Ectodermal cell (in vitro differentiated cells): ENCODE measurements at regions not wholly inside any gene's neighbourhood (a gene's known extent, or its start where the extent isn't known, plus 50 kb on each side); places are given as distances from the start of the nearest gene placed in this dataset.

Source experiments
- H3K27ac ChIP-seq: 2 replicates; pipeline ENCODE4 v1.7.0; 2013; ENCODE audit warnings: mild to moderate bottlenecking, low read depth, low read length; ENCODE audit not compliant: insufficient read depth, poor library complexity, severe bottlenecking
- H3K27me3 ChIP-seq: 2 replicates; pipeline ENCODE4 v1.7.0; 2013; ENCODE audit warnings: mild to moderate bottlenecking, low read length; ENCODE audit not compliant: insufficient read depth, control insufficient read depth, poor library complexity, severe bottlenecking
- H3K36me3 ChIP-seq: one replicate; pipeline ENCODE4 v1.7.0; 2013; ENCODE audit warnings: low read length; ENCODE audit not compliant: control insufficient read depth, insufficient read depth
- H3K4me1 ChIP-seq: one replicate; pipeline ENCODE4 v1.7.0; 2013; ENCODE audit warnings: low read length; ENCODE audit not compliant: control insufficient read depth, insufficient read depth
- H3K4me3 ChIP-seq: 2 replicates; pipeline ENCODE4 v1.7.0; 2013; ENCODE audit warnings: low read depth, low read length, control low read depth; ENCODE audit not compliant: insufficient read depth
- H3K9me3 ChIP-seq: 2 replicates; pipeline ENCODE4 v1.7.0; 2013; ENCODE audit warnings: mild to moderate bottlenecking, low read length, moderate library complexity; ENCODE audit not compliant: control insufficient read depth
- WGBS, 2 experiments: methylation state at CpG; one replicate each; pipeline ENCODE4 v1.1.7; 2013; ENCODE audit warnings: missing lambda C conversion rate in 2 of 2; 5-methylcytosine and 5-hydroxymethylcytosine counted together

DNA sequence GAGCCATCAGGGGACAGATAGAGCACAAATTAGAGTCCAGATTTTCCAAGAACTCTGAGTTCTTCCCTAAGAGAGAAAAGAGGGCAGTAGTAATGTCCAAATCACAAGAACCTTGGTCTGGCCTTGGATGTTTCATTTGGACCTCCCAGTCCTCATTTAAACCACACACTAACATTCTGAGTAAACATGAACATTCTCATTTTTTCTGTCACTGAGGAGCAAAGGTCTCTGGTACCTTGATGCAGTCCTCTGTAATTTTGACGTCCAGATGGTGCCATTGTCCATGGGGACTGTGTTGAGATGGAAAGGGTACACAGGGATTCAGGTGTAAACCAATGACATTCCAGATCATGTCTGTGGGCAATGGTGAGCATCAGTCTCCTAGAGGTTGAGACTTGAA is 225.4 kb upstream of the PHYHIPL start:
- Histone ChIP-seq H3K27ac (no peak overlapping the region), H3K4me1 (no peaks in the 10 kb centered on the region), H3K36me3 (no peaks in the 10 kb centered on the region), H3K4me3 (no peak overlapping the region), H3K27me3 (no peaks in the 10 kb centered on the region), H3K9me3 (no peaks in the 10 kb centered on the region)
- WGBS, 2 experiments: 79% methylated on average over 1 of the region's 1 CpG

DNA sequence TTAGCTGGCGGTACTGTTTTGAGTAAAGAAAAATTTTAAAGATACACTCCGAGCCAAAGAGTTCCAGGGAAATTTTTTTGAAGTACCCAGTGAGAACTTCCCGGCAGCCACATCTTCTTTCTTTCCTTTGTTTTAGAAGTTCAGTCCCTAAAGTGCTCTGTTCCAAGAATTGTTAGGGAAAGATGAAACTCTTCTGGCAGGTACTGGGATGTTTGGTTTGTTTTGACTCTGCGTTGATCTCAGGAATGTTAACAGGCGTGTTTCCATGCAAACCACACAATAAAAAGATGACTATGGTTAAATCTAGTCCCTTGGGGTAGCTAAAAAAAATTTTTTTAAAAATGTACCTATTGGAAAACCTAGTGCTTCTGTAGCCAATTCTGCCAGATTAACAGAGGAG is 224.7 kb upstream of the PHYHIPL start:
- Histone ChIP-seq H3K27ac (no peak overlapping the region), H3K9me3 (no peaks in the 10 kb centered on the region), H3K4me1 (no peaks in the 10 kb centered on the region), H3K36me3 (no peaks in the 10 kb centered on the region), H3K4me3 (no peak overlapping the region), H3K27me3 (no peaks in the 10 kb centered on the region)
- 90 to 93% methylated on average over 4 to 5 of the region's 5 CpGs for WGBS, 2 experiments

DNA sequence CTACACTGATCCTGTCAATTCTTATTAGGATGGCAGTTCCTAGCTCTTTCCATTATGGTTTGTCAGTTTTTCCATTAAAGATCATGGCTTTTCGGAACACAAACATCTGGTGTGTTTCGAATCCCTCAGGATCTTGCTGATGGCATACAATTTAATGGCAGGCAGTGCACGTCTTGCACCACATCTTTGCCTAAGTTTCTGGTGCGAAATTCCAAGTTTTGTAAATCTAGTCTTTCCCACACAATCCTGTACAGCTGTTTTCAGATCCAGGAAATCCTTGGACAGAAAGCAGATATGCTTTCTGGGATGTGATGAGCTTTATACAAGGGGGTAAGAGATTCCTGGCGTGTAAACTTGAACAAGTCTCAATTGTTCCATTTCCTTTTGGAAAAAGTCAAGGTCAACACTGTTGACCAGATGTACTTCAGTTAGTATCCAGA is 224.3 kb upstream of the PHYHIPL start:
- H3K27me3 ChIP-seq: no peaks in the 10 kb centered on the region
- H3K4me3 ChIP-seq: no peak overlapping the region
- no peaks in the 10 kb centered on the region for H3K9me3 ChIP-seq
- WGBS, 2 experiments: 74 to 83% methylated on average over 5 of the region's 5 CpGs
- H3K4me1 ChIP-seq: no peaks in the 10 kb centered on the region
- H3K36me3 ChIP-seq: no peaks in the 10 kb centered on the region
- no peak overlapping the region for H3K27ac ChIP-seq

DNA sequence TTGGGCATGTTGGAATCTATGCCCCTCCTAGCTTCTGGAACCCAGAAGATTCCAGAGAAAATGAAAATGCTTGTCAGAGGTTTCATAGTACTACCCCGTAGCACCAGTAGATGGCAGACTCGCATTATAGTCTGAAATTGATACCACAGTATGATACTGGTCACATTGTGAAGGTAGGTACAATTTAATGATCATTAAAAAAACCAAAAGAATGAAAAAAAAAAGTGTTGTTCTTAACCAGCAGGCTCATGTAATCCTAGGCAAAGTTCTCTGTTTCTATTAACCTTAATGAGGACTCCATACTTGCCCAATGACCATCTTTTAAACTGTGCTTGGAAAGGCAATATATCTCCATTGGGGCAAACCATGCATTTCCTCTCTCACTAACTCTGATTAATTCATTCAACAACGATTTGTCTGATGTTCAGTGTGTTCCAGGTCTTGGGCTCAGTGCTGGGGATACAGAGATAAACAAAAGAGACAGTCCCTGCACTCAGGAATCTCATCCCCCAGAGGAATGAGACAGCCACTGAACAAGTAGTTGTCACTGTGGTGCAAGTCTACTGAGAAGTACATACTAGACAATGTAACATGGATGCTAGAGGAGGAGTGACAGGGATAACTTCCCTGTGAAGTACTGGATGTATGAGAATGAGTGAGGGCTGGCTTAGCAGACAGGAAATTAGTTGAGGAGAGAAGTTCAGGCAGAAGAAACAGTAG is 223.5 kb upstream of the PHYHIPL start:
- WGBS, 2 experiments: 4 to 6% methylated on average over 2 to 3 of the region's 3 CpGs
- no peaks in the 10 kb centered on the region for H3K4me1 ChIP-seq
- no peaks in the 10 kb centered on the region for H3K27me3 ChIP-seq
- H3K27ac ChIP-seq: no peak overlapping the region
- no peak overlapping the region for H3K4me3 ChIP-seq
- no peaks in the 10 kb centered on the region for H3K36me3 ChIP-seq
- H3K9me3 ChIP-seq: no peaks in the 10 kb centered on the region

DNA sequence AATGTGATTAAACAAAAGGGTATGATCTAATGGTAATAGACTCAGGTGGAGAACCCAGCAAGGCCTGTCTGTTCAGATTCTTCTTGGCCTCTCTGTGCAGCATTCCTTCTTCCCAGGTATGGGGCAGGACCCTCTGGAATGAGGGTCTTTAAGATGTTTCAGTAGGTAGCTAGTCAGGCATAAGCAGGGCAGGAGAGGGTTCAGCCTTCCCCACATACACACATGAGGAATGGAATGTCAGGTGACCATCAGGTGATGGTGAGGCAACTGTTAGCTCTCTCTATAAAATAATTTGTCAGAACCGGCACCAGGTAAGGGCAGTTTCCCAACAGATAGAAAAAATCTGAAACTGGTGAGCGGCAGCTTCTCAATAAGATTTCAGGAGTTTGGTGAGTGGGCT is 222.3 kb upstream of the PHYHIPL start:
- H3K27ac ChIP-seq: no peak overlapping the region
- no peaks in the 10 kb centered on the region for H3K27me3 ChIP-seq
- WGBS, 2 experiments: 92 to 94% methylated on average over 2 of the region's 2 CpGs
- no peaks in the 10 kb centered on the region for H3K9me3 ChIP-seq
- no peaks in the 10 kb centered on the region for H3K4me1 ChIP-seq
- H3K36me3 ChIP-seq: no peaks in the 10 kb centered on the region
- H3K4me3 ChIP-seq: no peak overlapping the region

DNA sequence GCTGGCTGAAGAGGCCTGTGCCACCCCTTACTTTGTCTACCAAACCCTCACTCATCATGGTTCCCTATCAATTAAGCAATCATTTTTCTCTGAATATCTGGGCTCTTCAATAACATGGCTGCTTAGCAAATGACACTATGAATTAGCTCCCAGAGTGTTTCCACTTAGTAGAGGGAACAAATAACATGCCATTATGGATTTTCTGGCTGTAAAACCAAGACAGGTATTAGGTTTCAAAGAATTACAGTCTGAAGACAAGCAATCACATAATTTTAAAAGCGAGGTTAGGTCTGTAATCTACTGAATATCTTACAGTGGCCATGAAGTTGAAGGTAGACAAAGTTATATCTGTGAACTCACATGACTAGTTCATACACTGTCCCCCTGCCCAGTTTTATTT is 220.8 kb upstream of the PHYHIPL start:
- H3K9me3 ChIP-seq: no peaks in the 10 kb centered on the region
- H3K27me3 ChIP-seq: no peaks in the 10 kb centered on the region
- H3K4me3 ChIP-seq: no peak overlapping the region
- H3K36me3 ChIP-seq: no peaks in the 10 kb centered on the region
- 96 to 100% methylated on average over 1 of the region's 1 CpG for WGBS, 2 experiments
- no peak overlapping the region for H3K27ac ChIP-seq
- no peaks in the 10 kb centered on the region for H3K4me1 ChIP-seq

DNA sequence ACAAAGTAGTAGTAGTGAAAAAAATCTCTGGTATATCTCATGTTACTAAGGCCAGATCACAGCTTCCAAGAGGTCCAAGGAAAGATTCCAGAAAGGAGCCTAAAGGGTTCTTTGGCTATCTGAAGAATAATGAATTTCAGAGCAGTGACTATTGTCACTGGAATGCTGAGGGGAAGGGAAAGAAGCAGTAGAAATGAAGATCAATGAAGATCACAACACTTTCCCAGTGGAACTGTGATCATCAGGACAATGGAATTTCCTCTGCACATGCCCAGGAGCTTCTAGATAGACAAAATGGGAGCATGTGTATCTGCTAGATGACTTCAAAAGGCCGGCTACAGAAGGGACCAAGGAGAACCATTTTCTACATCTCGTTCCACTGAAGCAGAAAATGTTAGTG is 219.5 kb upstream of the PHYHIPL start:
- 96 to 97% methylated on average over 2 of the region's 2 CpGs for WGBS, 2 experiments
- H3K9me3 ChIP-seq: no peaks in the 10 kb centered on the region
- H3K27me3 ChIP-seq: peaks cover 5% of the 10 kb centered on the region

DNA sequence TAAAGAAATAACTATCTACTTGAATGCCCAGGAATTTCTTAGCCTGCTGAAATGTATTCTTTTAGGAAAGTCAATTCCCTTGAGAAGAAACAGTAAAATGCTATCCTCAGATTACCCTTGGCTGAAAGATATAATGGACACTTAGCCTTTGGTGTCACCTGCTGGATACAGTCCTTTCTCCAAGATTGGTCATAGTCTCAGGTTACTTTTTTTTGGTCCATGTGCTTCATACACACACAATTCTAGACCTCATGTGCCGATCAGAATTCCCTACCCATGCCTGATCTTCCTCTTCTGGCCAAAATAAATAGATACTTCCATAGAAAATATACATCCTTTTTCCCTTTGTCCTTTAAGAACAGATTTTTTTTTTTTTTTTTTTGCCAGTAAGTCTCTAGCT is 218.9 kb upstream of the PHYHIPL start:
- WGBS, 2 experiments: 92 to 96% methylated on average over 1 of the region's 1 CpG
- peaks cover 10% of the 10 kb centered on the region for H3K27me3 ChIP-seq

More for the DNA sequence above, 219.5 kb upstream of the PHYHIPL start:
- Histone ChIP-seq H3K36me3 (no peaks in the 10 kb centered on the region), H3K4me3 (no peak overlapping the region), H3K27ac (no peak overlapping the region), H3K4me1 (no peaks in the 10 kb centered on the region)

DNA sequence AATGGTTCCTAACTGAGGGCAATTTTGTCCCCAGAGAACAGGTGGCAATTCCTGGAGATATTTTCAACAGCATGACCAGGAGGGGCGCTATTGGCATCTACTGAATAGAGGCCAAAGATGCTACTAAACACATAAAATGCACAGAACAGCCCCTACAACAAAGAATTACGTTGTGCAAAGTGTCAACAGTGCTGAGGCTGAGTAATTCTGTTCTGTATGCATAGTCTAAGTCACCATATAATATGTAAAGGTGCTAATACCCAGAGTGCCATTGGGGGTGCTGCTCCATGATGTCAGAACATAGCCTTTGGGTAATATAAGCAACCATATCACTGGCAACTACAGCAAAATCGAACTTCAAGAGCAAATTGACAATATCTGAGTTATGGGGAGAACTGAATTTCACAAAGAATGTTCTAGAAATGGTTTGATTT is 213.3 kb upstream of the PHYHIPL start:
- Histone ChIP-seq H3K27me3 (peaks cover 24% of the 10 kb centered on the region), H3K9me3 (no peaks in the 10 kb centered on the region), H3K4me3 (no peak overlapping the region), H3K27ac (peak overlapping the region; percentile 81), H3K36me3 (no peaks in the 10 kb centered on the region), H3K4me1 (peaks cover 49% of the 10 kb centered on the region)
- 46 to 47% methylated on average over 3 of the region's 3 CpGs for WGBS, 2 experiments

More for the DNA sequence above, 218.9 kb upstream of the PHYHIPL start:
- Histone ChIP-seq H3K9me3 (no peaks in the 10 kb centered on the region), H3K4me3 (no peak overlapping the region), H3K27ac (no peak overlapping the region), H3K4me1 (no peaks in the 10 kb centered on the region), H3K36me3 (no peaks in the 10 kb centered on the region)

DNA sequence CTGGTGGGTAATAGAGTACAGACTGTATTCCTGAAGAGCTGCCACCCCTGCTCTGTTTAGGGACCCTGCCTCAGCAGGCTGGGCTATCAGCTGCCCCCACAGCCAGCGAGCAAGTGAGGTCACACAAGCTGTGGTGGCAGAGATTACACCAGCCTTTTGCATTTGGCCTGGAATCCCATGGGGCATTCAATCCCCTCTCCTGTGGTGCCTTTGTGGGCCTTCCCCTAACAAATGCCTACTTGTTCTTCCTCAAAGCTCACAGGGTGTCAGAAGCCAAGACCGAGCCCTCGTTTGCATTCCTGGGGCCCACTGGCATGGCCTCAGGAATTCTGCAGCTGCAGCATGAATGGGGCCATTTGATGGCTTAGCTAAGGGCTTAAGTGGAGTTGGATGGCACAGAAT is 212.7 kb upstream of the PHYHIPL start:
- Histone ChIP-seq H3K36me3 (no peaks in the 10 kb centered on the region), H3K4me3 (no peak overlapping the region), H3K9me3 (no peaks in the 10 kb centered on the region), H3K4me1 (peaks cover 54% of the 10 kb centered on the region), H3K27ac (peak overlapping the region; percentile 88), H3K27me3 (peaks cover 24% of the 10 kb centered on the region)
- 0% methylated on average over 3 of the region's 3 CpGs for WGBS, 2 experiments
